ENCODE measurements at regions not wholly inside any gene's neighbourhood (a gene's known extent, or its start where the extent isn't known, plus 50 kb on each side); places are given as distances from the start of the nearest gene placed in this dataset.

DNA sequence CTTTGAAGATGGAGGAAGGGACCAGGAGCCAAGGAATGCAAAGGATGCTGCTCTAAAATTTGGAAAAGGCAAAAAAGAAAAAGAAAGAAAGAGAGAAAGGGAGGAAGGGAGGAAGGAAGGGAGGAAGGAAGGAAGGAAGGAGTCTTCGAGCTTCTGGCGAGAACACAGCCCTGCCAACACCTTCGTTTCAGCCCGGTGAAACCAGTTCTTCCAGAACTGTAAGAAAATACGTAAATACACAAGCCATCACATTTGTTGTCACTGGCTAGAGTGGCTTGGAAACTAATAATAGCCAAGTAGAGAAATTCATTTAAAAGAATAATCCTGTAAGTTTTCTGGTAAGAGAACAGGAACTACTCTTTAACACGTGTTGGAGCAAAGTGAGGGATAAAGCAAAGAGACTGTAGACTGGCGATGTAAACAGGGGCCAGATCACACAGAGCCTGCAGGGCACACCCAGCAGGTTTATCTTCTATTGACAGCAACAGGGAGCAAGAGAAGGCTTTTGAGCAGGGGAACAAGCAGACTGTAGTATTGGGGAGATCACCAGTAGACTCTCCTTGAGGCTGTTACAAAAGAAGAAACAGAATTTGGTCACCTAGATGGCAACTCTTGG lies 188.7 kb upstream of the MPHOSPH6 start:
- no peak for TF ChIP-seq POLR2AphosphoS5 (IDR thresholded peaks at IDR 0.05)
- TF ChIP-seq, protein P1, sequence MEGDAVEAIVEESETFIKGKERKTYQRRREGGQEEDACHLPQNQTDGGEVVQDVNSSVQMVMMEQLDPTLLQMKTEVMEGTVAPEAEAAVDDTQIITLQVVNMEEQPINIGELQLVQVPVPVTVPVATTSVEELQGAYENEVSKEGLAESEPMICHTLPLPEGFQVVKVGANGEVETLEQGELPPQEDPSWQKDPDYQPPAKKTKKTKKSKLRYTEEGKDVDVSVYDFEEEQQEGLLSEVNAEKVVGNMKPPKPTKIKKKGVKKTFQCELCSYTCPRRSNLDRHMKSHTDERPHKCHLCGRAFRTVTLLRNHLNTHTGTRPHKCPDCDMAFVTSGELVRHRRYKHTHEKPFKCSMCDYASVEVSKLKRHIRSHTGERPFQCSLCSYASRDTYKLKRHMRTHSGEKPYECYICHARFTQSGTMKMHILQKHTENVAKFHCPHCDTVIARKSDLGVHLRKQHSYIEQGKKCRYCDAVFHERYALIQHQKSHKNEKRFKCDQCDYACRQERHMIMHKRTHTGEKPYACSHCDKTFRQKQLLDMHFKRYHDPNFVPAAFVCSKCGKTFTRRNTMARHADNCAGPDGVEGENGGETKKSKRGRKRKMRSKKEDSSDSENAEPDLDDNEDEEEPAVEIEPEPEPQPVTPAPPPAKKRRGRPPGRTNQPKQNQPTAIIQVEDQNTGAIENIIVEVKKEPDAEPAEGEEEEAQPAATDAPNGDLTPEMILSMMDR (IDR thresholded peaks at IDR 0.05), result no peak
- TF ChIP-seq POLR2A (IDR thresholded peaks at IDR 0.05), result no peak
- no peak for TF ChIP-seq EP300 (IDR thresholded peaks at IDR 0.05)

Measured in sigmoid colon (tissue), 4 donors.